ENCODE measurements at regions not wholly inside any gene's neighbourhood (a gene's known extent, or its start where the extent isn't known, plus 50 kb on each side); places are given as distances from the start of the nearest gene placed in this dataset.
"Not testable (repeated sequence)": the region's sequence is repeated elsewhere in the genome, so short reads cannot be mapped to it uniquely, and the experiment has no call there.

GRCh38 chr17:69677130-69677529 lies 262.6 kb downstream of the MAP2K6 start:
- DNase-seq = no peak

GRCh38 chr17:69678206-69678605 lies 263.7 kb downstream of the MAP2K6 start:
- no peak for DNase-seq

- DNase-seq = no peak
Observed at GRCh38 chr17:69679829-69680228, 265.3 kb downstream of the MAP2K6 start.

- DNase-seq = no peak
Observed at GRCh38 chr17:69684251-69684650, 269.8 kb downstream of the MAP2K6 start.

- DNase-seq = not testable (repeated sequence)
Observed at GRCh38 chr17:69685150-69685549, 270.7 kb downstream of the MAP2K6 start.

- DNase-seq = no peak
Observed at GRCh38 chr17:69690531-69690930, 276.0 kb downstream of the MAP2K6 start.

- DNase-seq = no peak
Observed at GRCh38 chr17:69692171-69692570, 277.7 kb downstream of the MAP2K6 start.

GRCh38 chr17:69695646-69696045 lies 281.1 kb downstream of the MAP2K6 start:
- no peak for DNase-seq

GRCh38 chr17:69696650-69697049 lies 282.2 kb downstream of the MAP2K6 start:
- DNase-seq = no peak

GRCh38 chr17:69698352-69698751 lies 283.9 kb downstream of the MAP2K6 start:
- not testable (repeated sequence) for DNase-seq

- no peak for DNase-seq
Observed at GRCh38 chr17:69702078-69702477, 287.6 kb downstream of the MAP2K6 start.

- DNase-seq = no peak
Observed at GRCh38 chr17:69703751-69704150, 289.3 kb downstream of the MAP2K6 start.

- DNase-seq = no peak
Observed at GRCh38 chr17:69704935-69705334, 290.4 kb downstream of the MAP2K6 start.

- no peak for DNase-seq
Observed at GRCh38 chr17:69706127-69706526, 291.6 kb downstream of the MAP2K6 start.

- no peak for DNase-seq
Observed at GRCh38 chr17:69709441-69709840, 294.9 kb downstream of the MAP2K6 start.

GRCh38 chr17:69710926-69711325 lies 296.4 kb downstream of the MAP2K6 start:
- DNase-seq = no peak

GRCh38 chr17:69711541-69711940 lies 297.0 kb downstream of the MAP2K6 start:
- no peak for DNase-seq

GRCh38 chr17:69712801-69713311 lies 298.4 kb downstream of the MAP2K6 start:
- no peak for DNase-seq

GRCh38 chr17:69713815-69714214 lies 299.3 kb downstream of the MAP2K6 start:
- DNase-seq = no peak

GRCh38 chr17:69714669-69715068 lies 300.2 kb downstream of the MAP2K6 start:
- DNase-seq = no peak

- no peak for DNase-seq
Observed at GRCh38 chr17:69715656-69716055, 301.2 kb downstream of the MAP2K6 start.

GRCh38 chr17:69716556-69716955 lies 302.1 kb downstream of the MAP2K6 start:
- no peak for DNase-seq

- no peak for DNase-seq
Observed at GRCh38 chr17:69717214-69717613, 302.7 kb downstream of the MAP2K6 start.

- no peak for DNase-seq
Observed at GRCh38 chr17:69717819-69718218, 303.3 kb downstream of the MAP2K6 start.

GRCh38 chr17:69719474-69720048 lies 305.1 kb downstream of the MAP2K6 start:
- no peak for DNase-seq

All from CD4-positive, alpha-beta T cell treated with Interleukin-21 for 1 hour (primary cell).